ENCODE measurements at regions not wholly inside any gene's neighbourhood (a gene's known extent, or its start where the extent isn't known, plus 50 kb on each side); places are given as distances from the start of the nearest gene placed in this dataset.

DNA sequence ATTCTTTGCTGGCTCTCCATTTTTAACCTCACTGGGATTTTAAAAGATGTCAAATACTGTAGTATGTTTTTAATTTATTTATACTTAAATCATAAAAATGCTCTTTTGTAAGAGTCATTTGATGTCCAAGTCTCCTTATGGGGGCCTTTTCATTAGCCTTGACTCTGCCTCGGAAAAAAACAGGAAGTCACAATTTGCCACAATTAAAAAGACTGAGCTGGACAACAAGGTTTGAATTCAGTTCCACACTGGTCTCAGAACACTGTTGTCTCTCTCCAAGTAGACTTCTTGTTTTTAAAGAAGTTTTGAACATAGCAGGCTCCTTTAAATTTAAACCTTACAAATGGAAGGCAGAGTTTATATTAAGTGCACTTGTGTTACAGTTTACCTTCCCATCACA, 444.2 kb downstream of the ACTL7B start:
- H2BK20ac ChIP-seq (ENCODE audit: low read depth, low read length): no peak overlapping the region
- no peak overlapping the region for H4K8ac ChIP-seq (ENCODE audit: low read depth in 2 of 2, low read length in 2 of 2)
- no peak overlapping the region for H2BK15ac ChIP-seq (ENCODE audit: low read depth, low read length)
- no peak overlapping the region for H2BK120ac ChIP-seq (ENCODE audit: low read depth, low read length)
- ATAC-seq (ENCODE audit: low read depth) (no peak), DNase-seq (no peak)
- no peak overlapping the region for H4K5ac ChIP-seq (ENCODE audit: low read depth, low read length)
- no peak overlapping the region for H2AK5ac ChIP-seq (ENCODE audit: low read depth, low read length)
- H3K56ac ChIP-seq (ENCODE audit: extremely low read depth, insufficient read depth, low read length): no peak overlapping the region
- ChIA-PET CTCF (interaction anchor here (0.6 to 1.1 kb wide), 2 partner anchors 131 to 1493 kb away, joined by 3 read pairs; no protein-coding TSS in a partner anchor), POLR2A (ENCODE audit: unreplicated experiment) (no interaction called here)
- H3K4me1 ChIP-seq (ENCODE audit: control insufficient read depth, insufficient read depth, low read length): no peaks in the 10 kb centered on the region
- dilution Hi-C loops (cut with HindIII; ENCODE audit: low sequenced_read_pairs, unreplicated experiment) (no loop called here), intact Hi-C loops (cut with micrococcal nuclease) (no loop called here), in situ Hi-C loops (cut with MboI; ENCODE audit: low sequenced_read_pairs) (no loop called here)
- no peaks in the 10 kb centered on the region for H3K36me3 ChIP-seq (ENCODE audit: control insufficient read depth, insufficient read depth, low read length)
- no peak overlapping the region for H2BK5ac ChIP-seq (ENCODE audit: low read depth, low read length, poor library complexity, severe bottlenecking)
- H3K4ac ChIP-seq (ENCODE audit: low read depth, low read length): no peak overlapping the region
- no TSS peak for BruUV-seq (replicated peaks)
- H2AFZ ChIP-seq (replicated peaks; ENCODE audit: low read length, poor library complexity): no peak overlapping the region
- 0 out of 2 replicates have a peak, but pooled peaks cover 3% of the 10 kb centered on the region for H3K9me3 ChIP-seq (ENCODE audit: control insufficient read depth, insufficient read depth, low read length)
- no peak overlapping the region for H3K18ac ChIP-seq (ENCODE audit: low read depth, low read length)
- no peak overlapping the region for H3K4me3 ChIP-seq (ENCODE audit: insufficient read depth, low read depth, low read length)
- no peak overlapping the region for H4K91ac ChIP-seq (ENCODE audit: insufficient read depth, low read depth, low read length)
- no peaks in the 10 kb centered on the region for H3K9me1 ChIP-seq (ENCODE audit: insufficient read depth, low read length)
- no peak overlapping the region for H2AK9ac ChIP-seq (replicated peaks; ENCODE audit: low read depth, low read length, poor library complexity)
- H3K27ac ChIP-seq (ENCODE audit: insufficient read depth, low read length): no peak overlapping the region
- no peak overlapping the region for H3K23ac ChIP-seq (ENCODE audit: low read depth, low read length)
- no peak overlapping the region for H3K14ac ChIP-seq (replicated peaks; ENCODE audit: low read depth, low read length)
- no peak overlapping the region for H3K9ac ChIP-seq (ENCODE audit: low read depth, low read length)
- H3K79me1 ChIP-seq (ENCODE audit: low read depth in 1 of 2, low read length in 2 of 2): no peaks in the 10 kb centered on the region
- no peaks in the 10 kb centered on the region for H4K20me1 ChIP-seq (ENCODE audit: insufficient read depth, low read length)
- H3K27me3 ChIP-seq (ENCODE audit: control insufficient read depth, insufficient read depth, low read length): no peaks in the 10 kb centered on the region
- no peak overlapping the region for H3K4me2 ChIP-seq (ENCODE audit: low read depth, low read length)
- whole genome bisulfite sequencing, 2 experiments (ENCODE audit: extremely low coverage in 2 of 2, insufficient read length in 1 of 2): 83% methylated on average over 1 of the region's 1 CpG; no CpG with 5 or more reads in 1 of the 2 experiments
- TF ChIP-seq MAZ (IDR thresholded peaks at IDR 0.05; ENCODE audit: borderline replicate concordance, low read depth, low read length) (no peak), RAD21 (IDR thresholded peaks at IDR 0.05; ENCODE audit: low read length) (no peak), FOS (IDR thresholded peaks at IDR 0.05; ENCODE audit: low read depth, low read length) (no peak), MXI1 (IDR thresholded peaks at IDR 0.05; ENCODE audit: borderline replicate concordance, low read depth, low read length) (no peak), SMC3 (IDR thresholded peaks at IDR 0.05; ENCODE audit: low read depth, low read length) (no peak), USF2 (IDR thresholded peaks at IDR 0.05; ENCODE audit: low read depth, low read length) (no peak), CHD1 (IDR thresholded peaks at IDR 0.05; ENCODE audit: low read depth, low read length) (no peak), MAFK (IDR thresholded peaks at IDR 0.05; ENCODE audit: low read depth, low read length) (no peak)
